HPDE6-E6E7 (cell line): ENCODE measurements at regions not wholly inside any gene's neighbourhood (a gene's known extent, or its start where the extent isn't known, plus 50 kb on each side); places are given as distances from the start of the nearest gene placed in this dataset.

ENCODE experiments used
- DNase-seq: peaks from one replicate; pipeline ENCODE4 v3.0.0; 2011; ENCODE audit warnings: missing footprints; ENCODE audit errors: extremely low spot score

GRCh38 chr3:178446059-178446458, 90.2 kb upstream of the KCNMB2 start:
- no peak for DNase-seq

- no peak for DNase-seq
Measured at GRCh38 chr3:178450476-178450875, 85.8 kb upstream of the KCNMB2 start.

GRCh38 chr3:178451799-178452198, 84.4 kb upstream of the KCNMB2 start:
- no peak for DNase-seq

- no peak for DNase-seq
Measured at GRCh38 chr3:178454726-178455125, 81.5 kb upstream of the KCNMB2 start.

GRCh38 chr3:178455226-178455625, 81.0 kb upstream of the KCNMB2 start:
- no peak for DNase-seq

GRCh38 chr3:178455946-178456345, 80.3 kb upstream of the KCNMB2 start:
- DNase-seq, result no peak

GRCh38 chr3:178456621-178457285, 79.5 kb upstream of the KCNMB2 start:
- DNase-seq, result no peak

- no peak for DNase-seq
Measured at GRCh38 chr3:178457511-178457910, 78.7 kb upstream of the KCNMB2 start.

GRCh38 chr3:178458313-178459037, 77.8 kb upstream of the KCNMB2 start:
- no peak for DNase-seq

- DNase-seq, result no peak
Measured at GRCh38 chr3:178459038-178459410, 77.2 kb upstream of the KCNMB2 start.

- no peak for DNase-seq
Measured at GRCh38 chr3:178465260-178466180, 70.7 kb upstream of the KCNMB2 start.

- no peak for DNase-seq
Measured at GRCh38 chr3:178472941-178473340, 63.3 kb upstream of the KCNMB2 start.

- no peak for DNase-seq
Measured at GRCh38 chr3:178474526-178474925, 61.7 kb upstream of the KCNMB2 start.

GRCh38 chr3:178475062-178475461, 61.2 kb upstream of the KCNMB2 start:
- DNase-seq, result no peak

GRCh38 chr3:178476886-178477285, 59.4 kb upstream of the KCNMB2 start:
- DNase-seq, result no peak

- no peak for DNase-seq
Measured at GRCh38 chr3:178479446-178479845, 56.8 kb upstream of the KCNMB2 start.

- no peak for DNase-seq
Measured at GRCh38 chr3:178479860-178480259, 56.4 kb upstream of the KCNMB2 start.

GRCh38 chr3:178480274-178480673, 56.0 kb upstream of the KCNMB2 start:
- no peak for DNase-seq

GRCh38 chr3:178480795-178481194, 55.4 kb upstream of the KCNMB2 start:
- no peak for DNase-seq

GRCh38 chr3:178482981-178483380, 53.3 kb upstream of the KCNMB2 start:
- DNase-seq, result no peak

GRCh38 chr3:178483704-178484103, 52.5 kb upstream of the KCNMB2 start:
- no peak for DNase-seq

GRCh38 chr3:178485756-178486155, 50.5 kb upstream of the KCNMB2 start:
- no peak for DNase-seq
